ES-I3 (cell line): ENCODE measurements at regions not wholly inside any gene's neighbourhood (a gene's known extent, or its start where the extent isn't known, plus 50 kb on each side); places are given as distances from the start of the nearest gene placed in this dataset.

Source experiments
- H3K36me3 ChIP-seq: 2 replicates; pipeline ENCODE4 v1.6.1; 2013; ENCODE audit warnings: mild to moderate bottlenecking, low read length, control low read depth, moderate library complexity; ENCODE audit not compliant: insufficient read depth
- H3K4me1 ChIP-seq: 2 replicates; pipeline ENCODE4 v1.6.1; 2013; ENCODE audit warnings: mild to moderate bottlenecking, control low read depth, low read length; ENCODE audit not compliant: insufficient read depth
- H3K9ac ChIP-seq: 2 replicates; pipeline ENCODE4 v1.6.1; 2013; ENCODE audit warnings: low read depth, mild to moderate bottlenecking, low read length, moderate library complexity
- H3K9me3 ChIP-seq: 2 replicates; pipeline ENCODE4 v1.6.1; 2013; ENCODE audit warnings: mild to moderate bottlenecking, low read length, moderate library complexity; ENCODE audit not compliant: control insufficient read depth, insufficient read depth

DNA sequence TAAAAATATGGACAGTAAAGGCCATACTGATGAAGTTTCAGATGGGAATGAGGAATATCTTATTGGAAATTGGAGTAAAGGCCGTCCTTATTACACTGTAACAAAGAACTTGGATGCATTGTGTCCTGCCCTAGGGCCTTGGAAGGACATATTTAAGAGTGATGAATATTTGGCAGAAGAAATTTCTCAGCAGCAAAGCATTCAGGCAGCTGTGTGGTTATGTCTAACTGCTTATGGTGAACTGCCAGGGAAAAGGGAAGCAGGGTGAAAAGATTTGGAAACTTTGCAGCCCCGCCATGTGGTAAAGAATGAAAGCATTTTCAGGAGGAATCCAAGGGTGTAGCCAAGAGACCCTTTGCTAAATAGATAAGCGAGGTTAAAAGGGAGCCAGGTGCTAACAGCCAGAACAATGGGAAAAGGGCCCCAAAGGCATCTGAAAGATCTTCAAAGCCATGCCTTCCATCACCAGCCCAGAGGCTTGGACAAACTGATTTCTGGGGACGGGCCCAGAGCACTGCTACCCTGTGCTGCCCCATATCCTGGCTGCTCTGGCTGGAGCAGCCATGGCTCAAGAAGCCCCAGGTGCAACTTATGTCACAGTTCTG lies 200.0 kb downstream of the PTPRU start:
- no peaks in the 10 kb centered on the region for H3K4me1 ChIP-seq
- no peaks in the 10 kb centered on the region for H3K9me3 ChIP-seq
- no peaks in the 10 kb centered on the region for H3K36me3 ChIP-seq
- no peak overlapping the region for H3K9ac ChIP-seq

DNA sequence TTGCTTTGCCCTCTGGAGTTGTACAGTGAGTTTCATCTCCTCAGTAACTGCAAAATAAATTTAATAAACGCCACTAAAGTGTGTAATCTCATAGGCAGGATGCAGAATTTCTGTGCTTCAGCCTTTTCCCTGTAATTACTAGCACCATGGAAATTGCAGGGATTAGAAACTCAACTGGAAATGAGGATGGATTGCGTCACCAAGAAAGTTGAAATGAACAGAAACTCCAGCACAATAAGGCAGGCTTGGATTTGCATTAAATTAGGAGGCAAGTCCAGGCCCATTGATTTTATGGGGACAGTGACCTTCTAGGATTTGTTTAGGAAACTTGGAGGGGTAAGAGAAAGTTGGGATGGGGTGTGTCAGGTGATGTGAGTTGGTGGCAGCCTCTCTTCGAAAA lies 197.5 kb downstream of the PTPRU start:
- Histone ChIP-seq H3K4me1 (no peaks in the 10 kb centered on the region), H3K36me3 (no peaks in the 10 kb centered on the region), H3K9me3 (no peaks in the 10 kb centered on the region), H3K9ac (no peak overlapping the region)

DNA sequence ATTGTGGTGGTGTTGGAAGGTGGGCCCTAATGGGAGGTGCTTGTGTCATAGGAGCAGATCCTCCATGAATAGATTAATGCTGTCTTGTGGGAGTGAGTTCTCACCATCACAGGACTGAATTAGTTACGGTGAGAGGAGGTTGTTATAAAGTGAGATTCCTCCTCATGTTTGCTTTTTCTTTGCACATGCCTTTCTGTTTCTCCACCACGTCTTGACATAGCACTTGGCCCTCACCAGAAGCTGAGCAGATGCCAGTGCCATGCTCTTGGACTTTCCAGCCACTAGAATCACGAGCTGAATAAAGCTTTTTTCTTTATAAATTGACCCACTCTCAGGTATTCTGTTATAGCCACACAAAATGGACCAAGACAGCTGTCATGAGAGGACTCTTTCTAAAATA lies 194.8 kb downstream of the PTPRU start:
- H3K9ac ChIP-seq = no peak overlapping the region
- H3K36me3 ChIP-seq = no peaks in the 10 kb centered on the region
- no peaks in the 10 kb centered on the region for H3K4me1 ChIP-seq
- H3K9me3 ChIP-seq = no peaks in the 10 kb centered on the region

DNA sequence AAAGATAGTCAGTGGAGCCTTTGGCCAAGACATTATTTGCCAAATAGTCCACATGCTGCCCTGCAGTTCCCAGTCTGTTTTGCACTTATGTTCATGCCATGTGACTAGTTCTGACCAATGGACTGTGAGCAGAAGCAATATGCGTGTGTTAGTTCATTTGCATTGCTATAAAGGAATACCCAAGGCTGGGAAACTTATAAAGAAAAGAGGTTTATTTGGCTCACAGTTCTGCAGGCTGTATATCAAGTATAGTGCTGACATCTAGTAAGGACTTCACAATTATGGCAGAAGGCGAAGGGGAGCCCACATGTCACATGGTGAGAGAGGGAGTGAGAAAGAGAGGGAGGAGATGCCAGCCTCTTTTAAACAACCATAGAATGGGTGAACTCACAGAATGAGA lies 193.3 kb downstream of the PTPRU start:
- H3K36me3 ChIP-seq = no peaks in the 10 kb centered on the region
- no peaks in the 10 kb centered on the region for H3K4me1 ChIP-seq
- no peaks in the 10 kb centered on the region for H3K9me3 ChIP-seq
- H3K9ac ChIP-seq = no peak overlapping the region

DNA sequence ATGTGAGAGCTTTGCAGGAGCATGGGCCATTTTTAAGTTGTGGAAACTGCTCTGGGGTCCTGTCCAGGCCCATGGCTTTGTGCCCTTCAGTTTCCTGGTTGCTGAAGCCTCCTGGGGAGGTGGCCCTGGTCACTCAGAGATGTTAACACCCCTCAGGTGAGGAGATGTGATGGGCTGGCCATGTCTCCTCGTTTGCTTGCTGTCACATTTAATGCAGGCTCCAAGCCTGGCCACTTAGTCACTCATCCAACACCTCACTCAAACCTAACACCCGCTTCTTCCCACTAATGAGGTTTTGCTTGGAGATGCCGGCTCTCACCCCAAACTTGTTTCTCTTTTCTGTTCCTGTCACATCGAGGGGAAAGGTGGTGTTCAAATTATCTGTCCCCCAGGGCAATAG lies 192.7 kb downstream of the PTPRU start:
- Histone ChIP-seq H3K9me3 (no peaks in the 10 kb centered on the region), H3K9ac (no peak overlapping the region), H3K4me1 (no peaks in the 10 kb centered on the region), H3K36me3 (no peaks in the 10 kb centered on the region)

DNA sequence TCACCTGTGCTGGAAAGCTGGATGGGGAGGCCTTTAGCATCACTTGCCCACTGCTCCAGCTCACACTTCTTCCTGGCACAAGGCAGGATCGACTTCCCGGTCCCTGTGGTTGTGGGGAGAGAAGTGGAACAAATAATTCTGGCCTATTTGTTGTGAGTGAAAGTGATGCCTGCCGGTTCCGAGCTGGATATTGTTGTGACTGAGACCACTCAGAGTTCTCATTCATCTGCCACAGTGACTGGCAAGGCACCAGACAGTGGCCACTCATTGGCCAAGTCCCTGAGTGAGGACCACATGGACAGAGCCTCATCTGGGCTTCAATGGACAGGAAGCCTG lies 191.9 kb downstream of the PTPRU start:
- Histone ChIP-seq H3K36me3 (no peaks in the 10 kb centered on the region), H3K4me1 (no peaks in the 10 kb centered on the region), H3K9ac (no peak overlapping the region), H3K9me3 (no peaks in the 10 kb centered on the region)

DNA sequence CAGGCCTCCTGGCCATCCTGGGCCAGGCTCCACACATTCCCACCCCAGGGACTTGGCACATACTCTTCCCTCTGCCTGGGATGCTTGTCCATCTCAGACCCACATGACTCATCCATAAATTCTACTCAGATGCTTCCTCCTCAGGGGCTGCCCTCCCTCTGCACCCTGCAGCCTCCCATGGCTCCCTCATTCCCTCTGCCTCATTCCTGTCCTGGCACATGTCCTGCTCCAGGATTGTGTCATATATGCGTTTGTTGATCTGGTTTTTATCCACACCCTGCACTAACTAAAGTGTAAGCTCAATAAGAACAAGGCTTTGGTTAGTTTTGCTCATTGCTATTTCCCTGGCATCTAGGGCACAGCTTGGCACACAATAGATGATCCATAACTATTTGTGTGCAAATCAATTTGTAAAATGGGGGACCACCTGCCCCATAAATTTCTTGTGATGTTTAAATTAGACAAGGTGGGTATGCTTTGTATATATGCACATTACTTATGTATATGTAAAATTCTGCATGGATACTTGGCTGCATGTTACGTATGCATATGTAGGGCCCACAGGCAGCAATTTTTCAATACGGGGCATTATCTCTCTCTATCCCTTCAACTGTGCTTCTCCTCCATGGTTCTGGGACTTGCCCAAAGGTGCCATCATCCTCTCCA lies 191.4 kb downstream of the PTPRU start:
- Histone ChIP-seq H3K4me1 (no peaks in the 10 kb centered on the region), H3K36me3 (no peaks in the 10 kb centered on the region), H3K9ac (no peak overlapping the region), H3K9me3 (no peaks in the 10 kb centered on the region)

DNA sequence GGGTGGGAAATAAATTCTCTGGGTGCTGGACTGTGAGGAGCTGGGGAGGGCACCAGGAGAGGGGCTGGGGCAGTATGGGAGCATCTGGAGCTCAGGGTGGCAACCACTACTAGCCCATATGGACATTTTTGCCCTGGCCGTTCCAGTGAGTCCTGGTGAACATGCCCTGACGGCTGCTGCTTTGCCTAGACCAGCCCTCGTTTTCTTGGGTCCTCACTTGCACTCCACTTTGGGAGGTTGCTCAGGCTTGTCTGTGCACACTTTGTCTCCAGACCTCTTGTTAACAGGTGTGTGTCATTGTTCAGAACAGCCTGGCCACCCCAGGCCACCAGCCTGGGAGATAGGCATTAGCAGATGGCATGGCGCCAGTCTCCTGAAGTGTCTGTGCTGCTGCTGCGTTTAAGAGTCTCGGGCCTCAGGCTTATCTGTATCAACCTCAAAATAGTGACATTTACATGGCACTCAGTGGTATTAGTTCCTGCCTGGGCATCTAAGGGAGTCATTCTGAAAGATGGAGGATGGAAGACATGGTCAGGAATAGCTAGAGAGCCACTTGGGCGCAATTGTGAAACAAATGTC lies 190.5 kb downstream of the PTPRU start:
- no peaks in the 10 kb centered on the region for H3K4me1 ChIP-seq
- H3K9ac ChIP-seq = no peak overlapping the region
- no peaks in the 10 kb centered on the region for H3K36me3 ChIP-seq
- H3K9me3 ChIP-seq = no peaks in the 10 kb centered on the region

DNA sequence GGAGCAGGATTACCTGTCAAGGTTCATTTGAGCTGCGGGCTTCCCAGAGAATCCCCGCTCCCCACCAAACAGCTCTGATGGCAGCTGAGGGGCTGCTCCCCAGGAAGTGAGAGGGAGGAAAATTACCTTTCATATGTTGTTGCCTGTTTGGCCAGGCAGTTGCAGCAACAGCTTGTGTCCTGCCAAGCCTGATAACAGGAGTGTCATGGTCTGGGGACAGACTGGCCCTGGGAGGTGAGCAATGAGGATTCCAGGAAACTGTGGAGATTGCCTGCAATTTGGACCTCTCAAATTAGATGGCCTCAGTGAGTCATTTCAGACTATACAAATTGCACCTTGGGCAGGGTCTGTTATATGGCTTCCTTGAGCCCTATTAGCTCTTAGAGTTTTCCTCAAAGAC lies 189.3 kb downstream of the PTPRU start:
- Histone ChIP-seq H3K9ac (no peak overlapping the region), H3K9me3 (no peaks in the 10 kb centered on the region), H3K4me1 (no peaks in the 10 kb centered on the region), H3K36me3 (no peaks in the 10 kb centered on the region)

DNA sequence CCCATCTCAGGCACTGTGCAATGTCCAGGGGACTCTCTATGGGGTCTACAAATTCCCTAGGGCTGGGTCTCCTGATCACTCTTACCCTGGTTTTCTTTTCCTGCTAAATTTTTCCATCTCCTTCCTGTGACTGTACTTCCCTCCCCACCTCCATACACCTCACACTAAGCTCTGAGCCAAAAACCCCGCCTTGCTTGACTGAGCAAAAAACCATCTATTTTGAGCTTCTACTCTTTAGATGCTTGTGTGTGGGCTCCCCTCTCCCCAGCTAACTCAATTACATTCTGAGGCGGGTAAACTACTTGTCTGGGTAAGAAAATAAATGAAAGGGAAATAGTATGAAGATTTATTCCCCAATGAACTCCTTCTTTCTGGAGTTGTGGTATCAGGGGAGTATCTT lies 187.9 kb downstream of the PTPRU start:
- H3K9me3 ChIP-seq = no peaks in the 10 kb centered on the region
- H3K36me3 ChIP-seq = no peaks in the 10 kb centered on the region
- H3K4me1 ChIP-seq = no peaks in the 10 kb centered on the region
- no peak overlapping the region for H3K9ac ChIP-seq

DNA sequence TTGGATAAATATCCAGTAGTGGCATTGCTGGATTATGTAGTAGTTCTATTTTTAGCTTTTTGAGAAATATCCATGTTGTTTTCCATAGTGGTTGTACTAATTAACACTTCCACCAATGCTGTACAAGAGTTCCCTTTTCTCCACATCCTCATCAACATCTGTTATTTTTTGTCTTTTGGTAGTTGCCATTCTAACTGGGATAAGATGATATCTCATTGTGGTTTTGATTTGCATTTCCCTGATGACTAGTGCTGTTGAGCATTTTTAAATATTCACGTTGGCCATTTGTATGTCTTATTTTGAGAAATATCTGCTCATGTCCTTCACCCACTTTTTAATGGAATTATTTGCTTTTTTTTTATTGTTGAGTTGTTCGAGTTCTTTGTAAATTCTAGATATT lies 183.9 kb downstream of the PTPRU start:
- peaks cover 4% of the 10 kb centered on the region; the same call in 1 of the 2 replicates for H3K4me1 ChIP-seq
- no peak overlapping the region for H3K9ac ChIP-seq
- H3K9me3 ChIP-seq = no peaks in the 10 kb centered on the region
- H3K36me3 ChIP-seq = no peaks in the 10 kb centered on the region

DNA sequence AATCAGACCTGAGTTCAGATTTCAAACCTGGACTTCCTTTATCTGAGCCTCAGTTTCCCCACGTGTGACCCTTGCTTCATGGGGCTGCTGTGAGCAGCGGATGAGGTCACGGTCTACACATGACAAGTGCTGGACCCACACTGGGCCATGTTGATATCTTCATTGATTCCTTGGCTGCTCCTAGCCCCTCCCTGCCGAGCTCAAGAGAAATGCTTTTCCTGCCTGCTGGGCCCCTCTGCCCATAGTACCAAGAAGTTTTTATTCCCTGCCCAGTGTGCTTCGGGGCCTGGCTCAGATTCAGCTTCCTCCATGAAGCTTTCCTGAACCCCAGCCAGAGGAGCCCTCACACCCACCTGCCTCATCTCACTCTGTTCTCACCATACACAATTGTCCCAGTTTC lies 181.6 kb downstream of the PTPRU start:
- H3K9ac ChIP-seq = no peak overlapping the region
- peaks cover 4% of the 10 kb centered on the region; the same call in 1 of the 2 replicates for H3K4me1 ChIP-seq
- no peaks in the 10 kb centered on the region for H3K9me3 ChIP-seq
- no peaks in the 10 kb centered on the region for H3K36me3 ChIP-seq

DNA sequence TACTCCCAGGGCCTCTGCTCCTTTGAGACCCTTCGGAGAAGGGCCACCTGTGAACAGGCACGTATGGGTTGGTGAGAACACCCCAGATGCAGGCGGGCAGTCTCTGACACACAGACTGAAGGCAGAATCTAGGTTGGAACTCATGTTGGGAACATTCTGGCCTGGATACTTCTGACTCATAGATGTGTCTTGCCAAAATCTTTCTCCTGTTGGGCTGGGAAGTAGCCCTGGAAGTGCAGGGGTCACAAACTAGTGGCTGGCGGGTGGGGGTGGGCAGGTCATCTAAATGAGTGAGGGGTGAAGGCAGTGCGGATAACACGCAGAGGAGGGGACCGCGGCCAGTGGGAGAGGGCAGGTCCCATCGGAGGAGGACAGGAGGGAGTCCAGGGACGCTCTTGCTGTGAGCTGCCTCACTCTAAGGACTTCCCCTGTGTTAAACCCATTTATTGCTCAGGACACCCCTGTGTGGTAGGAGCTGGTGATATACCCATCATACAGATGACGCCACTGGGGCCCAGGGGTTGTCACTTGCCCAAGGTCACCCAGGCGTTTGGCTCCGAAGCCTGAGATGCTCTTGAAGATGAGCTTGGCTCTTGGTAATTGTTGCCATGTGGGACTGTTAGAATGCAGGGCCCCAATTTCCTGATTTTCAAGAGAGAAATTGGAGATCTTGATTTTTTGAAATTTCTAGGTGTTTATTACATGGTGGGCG lies 181.0 kb downstream of the PTPRU start:
- Histone ChIP-seq H3K9me3 (no peaks in the 10 kb centered on the region), H3K36me3 (no peaks in the 10 kb centered on the region), H3K4me1 (peaks cover 4% of the 10 kb centered on the region; the same call in 1 of the 2 replicates), H3K9ac (no peak overlapping the region)

DNA sequence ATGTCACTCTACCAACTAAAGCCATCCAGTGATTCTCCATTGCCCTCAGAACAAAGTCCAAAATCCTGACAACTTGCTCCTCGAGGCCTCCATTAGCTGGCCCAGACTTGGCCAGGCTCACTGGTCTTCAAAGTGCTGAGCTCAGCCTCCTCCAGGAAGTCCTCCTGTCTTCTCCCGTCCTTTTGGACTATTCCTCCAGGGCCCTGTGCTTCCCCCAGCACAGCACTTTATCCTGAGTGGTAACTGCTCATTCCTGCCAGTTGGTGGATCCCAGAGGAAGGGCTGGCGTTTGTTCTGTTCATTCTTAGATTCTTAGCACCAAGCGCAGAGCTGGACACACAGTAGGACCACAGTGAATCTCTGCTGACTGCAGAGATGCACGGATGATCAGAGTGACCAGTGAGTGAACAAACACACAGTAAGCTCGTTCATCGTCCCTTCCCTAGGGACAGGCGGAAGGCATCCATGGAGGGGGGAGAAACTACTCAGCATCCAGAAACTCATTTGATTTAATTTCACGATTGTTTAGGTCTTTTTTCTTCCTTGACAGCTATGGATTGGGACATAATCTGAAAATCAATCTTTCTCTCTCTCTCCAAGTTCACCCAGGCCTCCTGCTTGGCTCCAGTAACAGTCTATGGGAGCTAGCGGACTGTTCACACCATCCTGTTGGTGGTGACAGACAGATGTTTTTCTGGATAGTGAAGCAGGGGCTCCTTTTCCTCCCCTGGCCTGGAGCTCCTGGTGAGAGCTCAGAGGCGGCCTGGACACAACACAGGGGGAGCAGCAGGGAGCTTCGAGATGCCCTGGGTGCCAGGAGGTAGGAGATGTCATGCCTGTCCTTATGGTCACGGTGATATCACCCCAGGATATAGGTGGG lies 180.2 kb downstream of the PTPRU start:
- Histone ChIP-seq H3K4me1 (peaks cover 4% of the 10 kb centered on the region; the same call in 1 of the 2 replicates), H3K9ac (no peak overlapping the region), H3K9me3 (no peaks in the 10 kb centered on the region), H3K36me3 (no peaks in the 10 kb centered on the region)
